HCT116 (cell line): ENCODE measurements at regions not wholly inside any gene's neighbourhood (a gene's known extent, or its start where the extent isn't known, plus 50 kb on each side); places are given as distances from the start of the nearest gene placed in this dataset.

Source experiments
- ATAC-seq: fragments of 200-7000 bp; cut with Tn5 transposase; 2 replicates; pipeline ENCODE4 v1.9.1; 2020; ENCODE audit warnings: mild to moderate bottlenecking, moderate library complexity
- BruUV-seq: library from RNA; stranded (reverse); fragments of 400-500 nt; replicated peaks from 2 replicates; lab custom pipeline; 2021; lab: Mats Ljungman, UMichigan
- CTCF ChIA-PET: fragments of 300-600 bp; sonication (Branson Sonifier 250); formaldehyde crosslinking; loops from one replicate; lab custom pipeline; 2021; ENCODE audit warnings: antibody characterized with exemption; lab: Charles Lee
- POLR2A ChIA-PET: fragments of 300-600, 350-600 bp; sonication (Branson Sonifier 250); formaldehyde crosslinking; loops from one replicate; lab custom pipeline; 2021; ENCODE audit warnings: antibody characterized with exemption; lab: Charles Lee
- RAD21 ChIA-PET, 2 experiments: fragments of 300-600 bp; sonication (Branson Sonifier 250); formaldehyde crosslinking; loops; one replicate each; lab custom pipeline; 2023; ENCODE audit warnings: low total read pairs in 2 of 2; ENCODE audit not compliant: uncharacterized antibody in 2 of 2, unreplicated experiment in 2 of 2, low non-redundant PET in 1 of 2; lab: Charles Lee
- DNase-seq: peaks from one replicate; pipeline ENCODE4 v3.0.0-alpha.2; 2010; ENCODE audit warnings: low read depth, low spot score
- H2AFZ ChIP-seq: fragments of 200-600 bp; shearing (Covaris generic), sonication (generic); 2 replicates; pipeline ENCODE4 v1.6.1; 2017; ENCODE audit warnings: low read depth, mixed run types, mixed read lengths, antibody characterized with exemption, low read length; ENCODE audit not compliant: poor library complexity, severe bottlenecking
- H3K27ac ChIP-seq: 2 replicates; pipeline ENCODE4 v1.5.1; 2012; ENCODE audit warnings: low read depth, low read length
- H3K27me3 ChIP-seq: fragments of 200-600 bp; sonication (generic); 2 replicates; pipeline ENCODE4 v1.6.1; 2016; ENCODE audit warnings: mixed run types, low read length, mixed read lengths; ENCODE audit not compliant: insufficient read depth
- H3K36me3 ChIP-seq, 2 experiments: fragments of 200-500 bp in 1 of 2; fragments of 200-600 bp in 1 of 2; sonication (Bioruptor generic) in 1 of 2; sonication (generic) in 1 of 2; 2 replicates each; pipeline versions ENCODE4 v1.5.1 to v1.6.1; 2014 to 2016; ENCODE audit warnings: low read length in 2 of 2, inconsistent platforms in 1 of 2, mixed read lengths in 1 of 2, mixed run types in 1 of 2; ENCODE audit not compliant: insufficient read depth in 2 of 2, control insufficient read depth in 1 of 2
- H3K4me1 ChIP-seq, 2 experiments: fragments of 200-600 bp in 1 of 2; sonication (generic) in 1 of 2; 2 replicates each; pipeline versions ENCODE4 v1.5.1 to v1.6.1; 2012 to 2017; ENCODE audit warnings: low read length in 2 of 2, inconsistent platforms in 1 of 2, mild to moderate bottlenecking in 1 of 2, mixed read lengths in 1 of 2, mixed run types in 1 of 2, moderate library complexity in 1 of 2; ENCODE audit not compliant: insufficient read depth in 2 of 2, control insufficient read depth in 1 of 2
- H3K4me2 ChIP-seq: fragments of 200-600 bp; sonication (generic); 2 replicates; pipeline ENCODE4 v1.6.1; 2017; ENCODE audit warnings: mixed run types, low read length, mixed read lengths
- H3K4me3 ChIP-seq, 2 experiments: fragments of 200-600 bp in 1 of 2; sonication (generic) in 1 of 2; replicated peaks in 1 of 2; 2 replicates each; pipeline ENCODE4 v1.5.1; 2011 to 2016; ENCODE audit warnings: low read length in 2 of 2, control low read depth in 1 of 2, low read depth in 1 of 2, mild to moderate bottlenecking in 1 of 2, mixed read lengths in 1 of 2, mixed run types in 1 of 2
- H3K79me2 ChIP-seq: fragments of 200-600 bp; sonication (generic); 2 replicates; pipeline ENCODE4 v1.6.1; 2017; ENCODE audit warnings: mild to moderate bottlenecking, mixed run types, low read length, moderate library complexity, mixed read lengths; ENCODE audit not compliant: insufficient read depth
- H3K9ac ChIP-seq: fragments of 200-600 bp; sonication (generic); 2 replicates; pipeline ENCODE4 v1.6.1; 2016; ENCODE audit warnings: low read length, mixed read lengths
- H3K9me2 ChIP-seq: fragments of 200-600 bp; sonication (generic), shearing (Covaris generic); 2 replicates; pipeline ENCODE4 v1.6.1; 2017; ENCODE audit warnings: mixed run types, mild to moderate bottlenecking, moderate library complexity; ENCODE audit not compliant: insufficient read depth
- H3K9me3 ChIP-seq, 2 experiments: fragments of 200-500 bp in 1 of 2; fragments of 200-600 bp in 1 of 2; sonication (Bioruptor generic) in 1 of 2; sonication (generic) in 1 of 2; 2 replicates each; pipeline ENCODE4 v1.6.1; 2014 to 2017; ENCODE audit warnings: low read length in 2 of 2, mixed read lengths in 2 of 2, inconsistent platforms in 1 of 2, low read depth in 1 of 2, mild to moderate bottlenecking in 1 of 2, mixed run types in 1 of 2, moderate library complexity in 1 of 2; ENCODE audit not compliant: control insufficient read depth in 1 of 2, insufficient read depth in 1 of 2
- H4K20me1 ChIP-seq: fragments of 200-600 bp; sonication (generic), shearing (Covaris generic); 2 replicates; pipeline ENCODE4 v1.6.1; 2017; ENCODE audit warnings: mixed run types, mild to moderate bottlenecking, moderate library complexity; ENCODE audit not compliant: insufficient read depth
- ATF3 ChIP-seq: IDR thresholded peaks from 2 replicates; pipeline ENCODE4 v1.6.1; 2012
- CTCF ChIP-seq, 3 experiments: fragments of 200-600 bp in 1 of 3; sonication (generic) in 1 of 3; IDR thresholded peaks in 2 of 3; conservative IDR thresholded peaks in 1 of 3; 2 replicates each; pipeline ENCODE4 v1.5.1; 2012 to 2017; ENCODE audit warnings: low read depth in 2 of 3, low read length in 2 of 3, antibody characterized with exemption in 1 of 3, borderline replicate concordance in 1 of 3, control low read depth in 1 of 3, mild to moderate bottlenecking in 1 of 3, mixed read lengths in 1 of 3, mixed run types in 1 of 3, moderate library complexity in 1 of 3; ENCODE audit not compliant: insufficient read depth in 1 of 3
- ELF1 ChIP-seq: IDR thresholded peaks from 2 replicates; pipeline ENCODE4 v1.6.1; 2012; ENCODE audit warnings: low read depth, borderline replicate concordance
- EZH2phosphoT487 ChIP-seq: fragments of 200-600 bp; IDR thresholded peaks from 2 replicates; pipeline ENCODE4 v1.6.1; 2018; ENCODE audit warnings: antibody characterized with exemption, borderline replicate concordance
- FOSL1 ChIP-seq: IDR thresholded peaks from 2 replicates; pipeline ENCODE4 v1.6.1; 2012; ENCODE audit warnings: low read depth
- JUND ChIP-seq: IDR thresholded peaks from 2 replicates; pipeline ENCODE4 v1.6.1; 2012
- POLR2A ChIP-seq: IDR thresholded peaks from 2 replicates; pipeline ENCODE4 v1.7.0; 2011; ENCODE audit warnings: borderline replicate concordance; ENCODE audit not compliant: insufficient read depth, insufficient read length; ENCODE audit errors: extremely low read depth
- POLR2AphosphoS5 ChIP-seq: IDR thresholded peaks from 2 replicates; pipeline ENCODE4 v1.6.1; 2011; ENCODE audit warnings: mild to moderate bottlenecking, low read depth, low read length, moderate library complexity
- RAD21 ChIP-seq: IDR thresholded peaks from 2 replicates; pipeline ENCODE4 v1.6.1; 2012; ENCODE audit warnings: low read depth, mild to moderate bottlenecking
- REST ChIP-seq: IDR thresholded peaks from 2 replicates; pipeline ENCODE4 v1.6.1; 2012; ENCODE audit warnings: low read depth
- SIN3A ChIP-seq: IDR thresholded peaks from 2 replicates; pipeline ENCODE4 v1.6.1; 2012; ENCODE audit warnings: low read depth
- SRF ChIP-seq: IDR thresholded peaks from 2 replicates; pipeline ENCODE4 v1.6.1; 2012; ENCODE audit warnings: low read depth
- YY1 ChIP-seq: IDR thresholded peaks from 2 replicates; pipeline ENCODE4 v1.6.1; 2011; ENCODE audit warnings: low read length, low read depth, moderate library complexity, mild to moderate bottlenecking; ENCODE audit not compliant: insufficient replicate concordance; ENCODE audit errors: extremely low read depth
- ZBTB33 ChIP-seq: IDR thresholded peaks from 2 replicates; pipeline ENCODE4 v1.6.1; 2011; ENCODE audit warnings: mild to moderate bottlenecking, low read length, moderate library complexity; ENCODE audit not compliant: insufficient replicate concordance; ENCODE audit errors: extremely low read depth
- ZFX ChIP-seq: fragments of 450-650 bp; IDR thresholded peaks from 2 replicates; pipeline ENCODE4 v1.6.1; 2017
- intact Hi-C: fragments of 100-400 bp; cut with micrococcal nuclease; formaldehyde crosslinking; loops from 2 replicates; pipeline ENCODE4 v1.10.0; 2022

GRCh38 chr2:220568296-220568695 lies 940.9 kb downstream of the SLC4A3 start (continued):
- no peak for TF ChIP-seq ELF1

GRCh38 chr2:220569112-220569897 lies 941.9 kb downstream of the SLC4A3 start:
- no TSS peak for BruUV-seq
- Histone ChIP-seq H3K9me2 (no peaks in the 10 kb centered on the region), H3K27ac (no peak overlapping the region), H2AFZ (no peak overlapping the region), H3K4me3 (no peak overlapping the region), H3K79me2 (no peaks in the 10 kb centered on the region), H4K20me1 (no peaks in the 10 kb centered on the region), H3K9ac (no peak overlapping the region), H3K27me3 (no peaks in the 10 kb centered on the region), H3K36me3 (no peaks in the 10 kb centered on the region), H3K4me1 (no peaks in the 10 kb centered on the region), H3K9me3 (no peaks in the 10 kb centered on the region), H3K4me2 (no peak overlapping the region)
- intact Hi-C loops: no loop called here
- ATAC-seq (no peak), DNase-seq (no peak)
- ChIA-PET POLR2A (no interaction called here), RAD21 (no interaction called here), CTCF (no interaction called here)
- TF ChIP-seq ATF3 (no peak), ZFX (no peak), YY1 (no peak), POLR2AphosphoS5 (no peak), ZBTB33 (no peak), EZH2phosphoT487 (no peak), RAD21 (no peak), REST (no peak), FOSL1 (no peak), SIN3A (no peak), CTCF (IDR thresholded peaks at IDR 0.05 in 2 of 3, conservative IDR thresholded peaks at IDR 0.05 in 1 of 3; ENCODE audit: borderline replicate concordance in 1 of 3, insufficient read depth in 1 of 3, low read depth in 2 of 3, low read length in 2 of 3) (no peak), POLR2A (no peak), SRF (no peak), JUND (no peak)
